ENCODE measurements at regions not wholly inside any gene's neighbourhood (a gene's known extent, or its start where the extent isn't known, plus 50 kb on each side); places are given as distances from the start of the nearest gene placed in this dataset.

DNA sequence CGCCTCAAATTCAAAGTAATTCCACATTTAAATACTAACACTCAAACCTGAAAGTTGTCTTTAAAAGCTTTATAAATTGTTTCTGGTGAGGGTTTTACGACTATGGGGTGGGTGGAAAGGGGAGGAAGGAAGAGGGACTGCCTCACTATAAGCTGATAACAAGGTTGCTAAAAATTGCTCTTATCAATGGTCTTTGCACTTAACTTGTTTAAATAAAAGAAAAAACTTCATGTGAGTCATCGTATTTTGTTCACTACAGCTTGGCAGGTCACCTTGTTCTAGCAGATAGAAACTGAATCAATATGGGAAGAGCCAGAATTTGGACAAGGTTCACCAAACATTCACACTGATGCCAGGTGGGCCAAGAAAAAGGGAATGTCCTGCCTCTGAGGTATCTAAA lies 129.2 kb downstream of the TES start:
- TF ChIP-seq POLR2A (IDR thresholded peaks at IDR 0.05): no peak
- TF ChIP-seq, protein P1, sequence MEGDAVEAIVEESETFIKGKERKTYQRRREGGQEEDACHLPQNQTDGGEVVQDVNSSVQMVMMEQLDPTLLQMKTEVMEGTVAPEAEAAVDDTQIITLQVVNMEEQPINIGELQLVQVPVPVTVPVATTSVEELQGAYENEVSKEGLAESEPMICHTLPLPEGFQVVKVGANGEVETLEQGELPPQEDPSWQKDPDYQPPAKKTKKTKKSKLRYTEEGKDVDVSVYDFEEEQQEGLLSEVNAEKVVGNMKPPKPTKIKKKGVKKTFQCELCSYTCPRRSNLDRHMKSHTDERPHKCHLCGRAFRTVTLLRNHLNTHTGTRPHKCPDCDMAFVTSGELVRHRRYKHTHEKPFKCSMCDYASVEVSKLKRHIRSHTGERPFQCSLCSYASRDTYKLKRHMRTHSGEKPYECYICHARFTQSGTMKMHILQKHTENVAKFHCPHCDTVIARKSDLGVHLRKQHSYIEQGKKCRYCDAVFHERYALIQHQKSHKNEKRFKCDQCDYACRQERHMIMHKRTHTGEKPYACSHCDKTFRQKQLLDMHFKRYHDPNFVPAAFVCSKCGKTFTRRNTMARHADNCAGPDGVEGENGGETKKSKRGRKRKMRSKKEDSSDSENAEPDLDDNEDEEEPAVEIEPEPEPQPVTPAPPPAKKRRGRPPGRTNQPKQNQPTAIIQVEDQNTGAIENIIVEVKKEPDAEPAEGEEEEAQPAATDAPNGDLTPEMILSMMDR (IDR thresholded peaks at IDR 0.05): no peak
